ENCODE measurements at regions not wholly inside any gene's neighbourhood (a gene's known extent, or its start where the extent isn't known, plus 50 kb on each side); places are given as distances from the start of the nearest gene placed in this dataset.

DNA sequence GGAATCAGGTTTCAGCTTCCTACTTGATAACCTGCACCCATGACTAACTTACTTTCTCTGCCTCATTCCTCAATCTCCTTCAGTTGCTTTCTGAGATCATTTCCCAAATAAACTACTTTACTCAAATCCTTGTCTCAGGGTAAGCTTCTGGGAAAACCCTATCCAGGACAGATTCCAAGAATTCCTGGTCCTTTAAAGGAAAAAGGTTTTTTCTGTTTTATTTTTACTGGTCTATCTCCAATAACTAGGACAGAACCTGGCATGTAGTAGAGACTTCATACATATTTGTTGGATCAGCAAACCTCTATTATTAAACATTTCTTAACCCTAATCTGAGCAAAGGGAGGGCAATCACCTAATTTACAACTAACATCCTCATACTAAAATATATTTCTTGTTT, 910.5 kb upstream of the CHORDC1 start:
- TF ChIP-seq, protein P1, sequence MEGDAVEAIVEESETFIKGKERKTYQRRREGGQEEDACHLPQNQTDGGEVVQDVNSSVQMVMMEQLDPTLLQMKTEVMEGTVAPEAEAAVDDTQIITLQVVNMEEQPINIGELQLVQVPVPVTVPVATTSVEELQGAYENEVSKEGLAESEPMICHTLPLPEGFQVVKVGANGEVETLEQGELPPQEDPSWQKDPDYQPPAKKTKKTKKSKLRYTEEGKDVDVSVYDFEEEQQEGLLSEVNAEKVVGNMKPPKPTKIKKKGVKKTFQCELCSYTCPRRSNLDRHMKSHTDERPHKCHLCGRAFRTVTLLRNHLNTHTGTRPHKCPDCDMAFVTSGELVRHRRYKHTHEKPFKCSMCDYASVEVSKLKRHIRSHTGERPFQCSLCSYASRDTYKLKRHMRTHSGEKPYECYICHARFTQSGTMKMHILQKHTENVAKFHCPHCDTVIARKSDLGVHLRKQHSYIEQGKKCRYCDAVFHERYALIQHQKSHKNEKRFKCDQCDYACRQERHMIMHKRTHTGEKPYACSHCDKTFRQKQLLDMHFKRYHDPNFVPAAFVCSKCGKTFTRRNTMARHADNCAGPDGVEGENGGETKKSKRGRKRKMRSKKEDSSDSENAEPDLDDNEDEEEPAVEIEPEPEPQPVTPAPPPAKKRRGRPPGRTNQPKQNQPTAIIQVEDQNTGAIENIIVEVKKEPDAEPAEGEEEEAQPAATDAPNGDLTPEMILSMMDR (IDR thresholded peaks at IDR 0.05; ENCODE audit: poor library complexity): no peak
- TF ChIP-seq EZH2 (IDR thresholded peaks at IDR 0.05; ENCODE audit: borderline replicate concordance): no peak
- no peak for TF ChIP-seq EZH2phosphoT487 (IDR thresholded peaks at IDR 0.05; ENCODE audit: low read depth, severe bottlenecking, unreplicated experiment)
- no peak overlapping the region for H3K4me2 ChIP-seq
- H3K4me3 ChIP-seq: no peak overlapping the region
- no peaks in the 10 kb centered on the region for H3K9me2 ChIP-seq (replicated peaks; ENCODE audit: insufficient read depth)
- H3K27me3 ChIP-seq: no peaks in the 10 kb centered on the region
- H3K27ac ChIP-seq: no peak overlapping the region
- no peak overlapping the region for H2AFZ ChIP-seq
- no peaks in the 10 kb centered on the region for H3K4me1 ChIP-seq (ENCODE audit: insufficient read depth)
- H3K79me2 ChIP-seq: no peaks in the 10 kb centered on the region
- no peaks in the 10 kb centered on the region for H4K20me1 ChIP-seq (ENCODE audit: insufficient read depth, poor library complexity, severe bottlenecking)
- DNase-seq (ENCODE audit: low spot score): no peak
- H3K36me3 ChIP-seq (replicated peaks; ENCODE audit: insufficient read depth, low read depth): no peaks in the 10 kb centered on the region
- H3K9me3 ChIP-seq (ENCODE audit: low read depth): no peaks in the 10 kb centered on the region

DNA sequence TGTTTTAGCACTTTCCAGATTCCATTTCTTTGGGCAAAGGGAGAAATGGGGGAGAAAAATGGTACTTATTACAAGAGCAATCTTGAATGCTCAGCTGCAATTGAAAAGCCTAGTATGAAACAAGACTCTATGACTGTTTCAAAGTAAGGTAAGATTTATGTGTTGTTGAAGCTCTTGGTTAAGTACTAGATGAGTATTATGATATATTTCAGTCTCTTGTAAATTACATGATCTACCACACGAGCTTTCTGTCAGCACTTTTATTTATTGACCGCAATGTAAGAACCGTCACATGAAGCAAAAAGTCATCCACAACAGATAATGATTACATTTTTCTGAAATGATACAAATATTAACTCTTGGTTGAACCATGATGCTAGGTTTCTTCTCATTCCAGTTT, 906.7 kb upstream of the CHORDC1 start:
- TF ChIP-seq EZH2phosphoT487 (IDR thresholded peaks at IDR 0.05; ENCODE audit: low read depth, severe bottlenecking, unreplicated experiment): no peak
- TF ChIP-seq EZH2 (IDR thresholded peaks at IDR 0.05; ENCODE audit: borderline replicate concordance): no peak
- TF ChIP-seq, protein P1 (IDR thresholded peaks at IDR 0.05; ENCODE audit: poor library complexity): no peak
- 78% methylated on average over 3 of the region's 3 CpGs for WGBS (ENCODE audit: low lambda C conversion rate, missing lambda C conversion rate)

DNA sequence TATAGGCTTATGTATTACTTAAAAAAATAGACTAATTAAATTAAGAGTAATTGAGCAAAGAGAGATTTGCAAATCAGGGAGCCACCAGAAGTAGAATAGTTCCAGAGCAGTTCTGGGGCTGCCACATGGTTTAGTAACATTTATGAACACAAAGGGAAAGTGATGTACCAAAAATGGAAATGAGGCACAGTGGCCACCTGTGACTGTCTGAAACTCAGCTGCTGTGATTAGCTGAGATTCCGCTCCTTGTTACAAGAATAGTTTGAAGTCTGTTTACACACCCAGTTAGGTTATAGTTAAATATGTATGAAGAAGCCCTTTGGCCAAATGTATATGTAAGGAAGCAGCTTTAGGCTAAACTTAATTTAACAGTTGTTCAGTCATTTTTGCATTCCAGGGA, 901.5 kb upstream of the CHORDC1 start:
- no peaks in the 10 kb centered on the region for H3K9me2 ChIP-seq (replicated peaks; ENCODE audit: insufficient read depth)
- WGBS (ENCODE audit: low lambda C conversion rate, missing lambda C conversion rate): 97% methylated on average over 1 of the region's 1 CpG
- H3K79me2 ChIP-seq: no peaks in the 10 kb centered on the region
- H3K36me3 ChIP-seq (replicated peaks; ENCODE audit: insufficient read depth, low read depth): no peaks in the 10 kb centered on the region
- DNase-seq (ENCODE audit: low spot score): no peak
- H3K4me1 ChIP-seq (ENCODE audit: insufficient read depth): no peaks in the 10 kb centered on the region
- no peaks in the 10 kb centered on the region for H3K9me3 ChIP-seq (ENCODE audit: low read depth)
- H4K20me1 ChIP-seq (ENCODE audit: insufficient read depth, poor library complexity, severe bottlenecking): no peaks in the 10 kb centered on the region
- no peak overlapping the region for H3K27ac ChIP-seq
- TF ChIP-seq EZH2phosphoT487 (IDR thresholded peaks at IDR 0.05; ENCODE audit: low read depth, severe bottlenecking, unreplicated experiment) (no peak), EZH2 (IDR thresholded peaks at IDR 0.05; ENCODE audit: borderline replicate concordance) (no peak)
- TF ChIP-seq, protein P1 (IDR thresholded peaks at IDR 0.05; ENCODE audit: poor library complexity): no peak
- H3K27me3 ChIP-seq: no peaks in the 10 kb centered on the region
- no peak overlapping the region for H2AFZ ChIP-seq
- no peak overlapping the region for H3K4me2 ChIP-seq
- H3K4me3 ChIP-seq: no peak overlapping the region

More for the DNA sequence above, 906.7 kb upstream of the CHORDC1 start:
- no peaks in the 10 kb centered on the region for H4K20me1 ChIP-seq (ENCODE audit: insufficient read depth, poor library complexity, severe bottlenecking)
- no peaks in the 10 kb centered on the region for H3K36me3 ChIP-seq (replicated peaks; ENCODE audit: insufficient read depth, low read depth)
- no peaks in the 10 kb centered on the region for H3K27me3 ChIP-seq
- no peaks in the 10 kb centered on the region for H3K9me2 ChIP-seq (replicated peaks; ENCODE audit: insufficient read depth)
- no peaks in the 10 kb centered on the region for H3K4me1 ChIP-seq (ENCODE audit: insufficient read depth)
- H2AFZ ChIP-seq: no peak overlapping the region
- no peak overlapping the region for H3K4me2 ChIP-seq
- no peak overlapping the region for H3K27ac ChIP-seq
- no peak overlapping the region for H3K4me3 ChIP-seq
- no peaks in the 10 kb centered on the region for H3K79me2 ChIP-seq
- no peak for DNase-seq (ENCODE audit: low spot score)
- H3K9me3 ChIP-seq (ENCODE audit: low read depth): no peaks in the 10 kb centered on the region

GRCh38 chr11:91115116-91115515, 892.3 kb upstream of the CHORDC1 start:
- H2AFZ ChIP-seq: no peak overlapping the region
- H3K79me2 ChIP-seq: no peaks in the 10 kb centered on the region
- no peak overlapping the region for H3K4me3 ChIP-seq
- no peaks in the 10 kb centered on the region for H4K20me1 ChIP-seq (ENCODE audit: insufficient read depth, poor library complexity, severe bottlenecking)
- no peaks in the 10 kb centered on the region for H3K4me1 ChIP-seq (ENCODE audit: insufficient read depth)
- no peak overlapping the region for H3K4me2 ChIP-seq
- no peaks in the 10 kb centered on the region for H3K36me3 ChIP-seq (replicated peaks; ENCODE audit: insufficient read depth, low read depth)
- no peak overlapping the region for H3K27ac ChIP-seq
- H3K9me2 ChIP-seq (replicated peaks; ENCODE audit: insufficient read depth): no peaks in the 10 kb centered on the region
- no peaks in the 10 kb centered on the region for H3K27me3 ChIP-seq
- TF ChIP-seq EZH2phosphoT487 (IDR thresholded peaks at IDR 0.05; ENCODE audit: low read depth, severe bottlenecking, unreplicated experiment) (no peak), EZH2 (IDR thresholded peaks at IDR 0.05; ENCODE audit: borderline replicate concordance) (no peak)
- TF ChIP-seq, protein P1 (IDR thresholded peaks at IDR 0.05; ENCODE audit: poor library complexity): no peak
- DNase-seq (ENCODE audit: low spot score): no peak
- no peaks in the 10 kb centered on the region for H3K9me3 ChIP-seq (ENCODE audit: low read depth)
- 68% methylated on average over 1 of the region's 1 CpG for WGBS (ENCODE audit: low lambda C conversion rate, missing lambda C conversion rate)

Measured in hepatocyte (in vitro differentiated cells).